ENCODE measurements at regions not wholly inside any gene's neighbourhood (a gene's known extent, or its start where the extent isn't known, plus 50 kb on each side); places are given as distances from the start of the nearest gene placed in this dataset.

- Mint-ChIP-seq H3K36me3 (ENCODE audit: unreplicated experiment) (no peaks in the 10 kb centered on the region), H3K4me3 (ENCODE audit: unreplicated experiment) (no peak overlapping the region), H3K27me3 (ENCODE audit: unreplicated experiment) (peaks cover 18% of the 10 kb centered on the region), H3K4me1 (ENCODE audit: unreplicated experiment) (no peaks in the 10 kb centered on the region), H3K27ac (ENCODE audit: unreplicated experiment) (no peak overlapping the region), H3K9me3 (ENCODE audit: unreplicated experiment) (no peaks in the 10 kb centered on the region)
- no peak for DNase-seq (ENCODE audit: extremely low spot score, unreplicated experiment)
- TF ChIP-seq CTCF (IDR thresholded peaks at IDR 0.05): no peak
These were observed 115.0 kb downstream of the UBE2U start for GRCh38 chr1:64318428-64318827.

- H3K9me3 Mint-ChIP-seq (ENCODE audit: unreplicated experiment): no peaks in the 10 kb centered on the region
- H3K27ac Mint-ChIP-seq (ENCODE audit: unreplicated experiment): no peak overlapping the region
- no peak for TF ChIP-seq CTCF (IDR thresholded peaks at IDR 0.05)
- H3K27me3 Mint-ChIP-seq (ENCODE audit: unreplicated experiment): peaks cover 13% of the 10 kb centered on the region
- H3K4me1 Mint-ChIP-seq (ENCODE audit: unreplicated experiment): no peaks in the 10 kb centered on the region
- DNase-seq (ENCODE audit: extremely low spot score, unreplicated experiment): no peak
- no peaks in the 10 kb centered on the region for H3K36me3 Mint-ChIP-seq (ENCODE audit: unreplicated experiment)
- no peak overlapping the region for H3K4me3 Mint-ChIP-seq (ENCODE audit: unreplicated experiment)
These were observed 116.6 kb downstream of the UBE2U start for GRCh38 chr1:64320007-64320406.

DNA sequence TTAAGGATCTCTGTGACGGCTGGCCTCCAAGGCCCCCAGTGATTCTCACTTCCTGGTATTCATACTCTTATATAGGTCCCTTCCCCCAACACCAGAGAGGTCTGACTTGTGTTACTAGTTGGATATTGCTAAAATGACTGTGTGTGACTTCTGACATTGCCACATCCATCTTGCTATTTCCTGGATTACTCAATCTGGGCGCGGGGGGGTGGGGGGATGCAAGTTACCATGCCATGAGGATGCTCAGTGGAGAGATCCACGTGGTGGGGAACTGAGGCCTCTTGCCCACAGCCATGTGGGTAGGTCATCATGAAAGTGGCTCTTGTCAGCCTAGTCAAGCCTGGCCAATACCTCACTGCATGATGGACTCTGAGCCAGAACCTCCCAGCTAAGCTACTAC, 117.0 kb downstream of the UBE2U start:
- DNase-seq (ENCODE audit: extremely low spot score, unreplicated experiment): no peak
- H3K4me1 Mint-ChIP-seq (ENCODE audit: unreplicated experiment): no peaks in the 10 kb centered on the region
- no peak overlapping the region for H3K27ac Mint-ChIP-seq (ENCODE audit: unreplicated experiment)
- no peak for TF ChIP-seq CTCF (IDR thresholded peaks at IDR 0.05)
- no peaks in the 10 kb centered on the region for H3K9me3 Mint-ChIP-seq (ENCODE audit: unreplicated experiment)
- H3K27me3 Mint-ChIP-seq (ENCODE audit: unreplicated experiment): peaks cover 13% of the 10 kb centered on the region
- H3K36me3 Mint-ChIP-seq (ENCODE audit: unreplicated experiment): no peaks in the 10 kb centered on the region
- H3K4me3 Mint-ChIP-seq (ENCODE audit: unreplicated experiment): no peak overlapping the region

DNA sequence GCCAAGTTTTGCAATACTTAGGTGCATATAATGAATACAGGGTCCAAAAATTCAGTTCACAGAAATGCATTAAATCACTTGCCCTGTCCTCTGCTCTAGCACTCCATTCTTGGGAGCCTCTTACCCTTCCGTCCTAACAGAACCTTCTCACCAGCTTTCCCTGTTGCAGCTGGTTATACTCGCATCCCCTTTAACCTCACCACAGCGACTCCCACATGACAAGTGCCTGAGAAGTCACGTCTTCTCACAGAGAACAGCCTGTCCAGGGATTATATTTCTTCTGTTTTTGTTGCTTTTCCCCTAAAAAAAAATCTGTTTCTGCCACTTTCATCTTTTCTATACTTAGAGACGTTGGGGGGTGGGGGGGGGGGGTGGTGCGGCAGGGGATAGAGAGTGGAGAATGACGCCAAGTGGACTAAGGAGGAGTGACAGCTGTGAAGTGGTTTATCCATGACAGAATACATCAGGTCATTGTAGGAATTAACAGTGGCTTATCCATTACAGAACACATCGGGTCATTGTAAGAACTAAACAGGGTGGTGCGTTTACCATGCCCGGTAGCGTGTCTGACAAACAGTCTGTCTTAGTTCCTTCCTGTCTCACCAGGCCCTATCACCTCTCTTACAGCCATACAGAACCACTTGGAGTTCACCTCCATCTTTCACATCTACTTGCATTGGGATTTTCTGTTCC, 117.6 kb downstream of the UBE2U start:
- no peak for DNase-seq (ENCODE audit: extremely low spot score, unreplicated experiment)
- Mint-ChIP-seq H3K9me3 (ENCODE audit: unreplicated experiment) (no peaks in the 10 kb centered on the region), H3K4me1 (ENCODE audit: unreplicated experiment) (no peaks in the 10 kb centered on the region), H3K27ac (ENCODE audit: unreplicated experiment) (no peak overlapping the region), H3K36me3 (ENCODE audit: unreplicated experiment) (no peaks in the 10 kb centered on the region), H3K27me3 (ENCODE audit: unreplicated experiment) (peaks cover 13% of the 10 kb centered on the region), H3K4me3 (ENCODE audit: unreplicated experiment) (no peak overlapping the region)
- no peak for TF ChIP-seq CTCF (IDR thresholded peaks at IDR 0.05)

DNA sequence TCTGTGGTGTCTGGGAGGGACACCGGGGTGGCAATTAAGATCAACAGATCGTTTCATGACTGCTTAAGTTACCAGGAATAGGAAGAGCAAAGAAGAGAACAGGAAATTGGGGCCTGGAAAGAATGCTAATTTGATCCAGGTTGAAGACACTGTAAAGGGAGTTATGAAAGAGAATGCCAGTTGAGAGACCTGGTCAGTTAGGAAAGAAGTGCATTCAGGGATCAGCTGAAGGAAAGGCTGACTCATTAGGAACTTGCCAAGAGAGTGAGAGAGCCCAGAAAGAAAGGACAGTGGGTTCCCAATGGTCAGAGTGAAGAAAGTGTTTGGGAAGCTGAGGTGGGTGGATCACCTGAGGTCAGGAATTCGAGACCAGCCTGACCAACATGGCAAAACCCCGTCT, 119.6 kb downstream of the UBE2U start:
- Mint-ChIP-seq H3K9me3 (ENCODE audit: unreplicated experiment) (no peaks in the 10 kb centered on the region), H3K4me3 (ENCODE audit: unreplicated experiment) (no peak overlapping the region), H3K4me1 (ENCODE audit: unreplicated experiment) (no peaks in the 10 kb centered on the region), H3K27ac (ENCODE audit: unreplicated experiment) (no peak overlapping the region), H3K27me3 (ENCODE audit: unreplicated experiment) (peaks cover 16% of the 10 kb centered on the region), H3K36me3 (ENCODE audit: unreplicated experiment) (no peaks in the 10 kb centered on the region)
- TF ChIP-seq CTCF (IDR thresholded peaks at IDR 0.05): no peak
- no peak for DNase-seq (ENCODE audit: extremely low spot score, unreplicated experiment)

Measured in osteocyte (in vitro differentiated cells).